H1 (cell line): ENCODE measurements at regions not wholly inside any gene's neighbourhood (a gene's known extent, or its start where the extent isn't known, plus 50 kb on each side); places are given as distances from the start of the nearest gene placed in this dataset.

Source experiments
- CTCF ChIA-PET: fragments of 300-600 bp; sonication (Branson Sonifier 250); formaldehyde crosslinking; loops from one replicate; lab custom pipeline; 2021; ENCODE audit not compliant: partially characterized antibody; lab: Charles Lee
- POLR2A ChIA-PET: fragments of 300-600 bp; sonication (Branson Sonifier 250); formaldehyde crosslinking; loops from one replicate; lab custom pipeline; 2021; ENCODE audit warnings: inconsistent platforms; ENCODE audit not compliant: partially characterized antibody; lab: Charles Lee
- DNase-seq, 2 experiments: peaks; one replicate each; pipeline versions ENCODE4 v3.0.0 to v3.0.0-alpha.2; 2010 to 2022; ENCODE audit warnings: low spot score in 2 of 2, low read depth in 1 of 2, mixed read lengths in 1 of 2
- FAIRE-seq: peaks from 2 replicates; lab custom pipeline; 2011; peaks lifted over from hg19 to GRCh38; lab: Jason Lieb, UNC
- H2AFZ ChIP-seq: 2 replicates; pipeline ENCODE4 v1.8.1; 2012; ENCODE audit warnings: low read length, inconsistent platforms
- H2AK5ac ChIP-seq: 2 replicates; pipeline ENCODE4 v1.6.1; 2013; ENCODE audit warnings: low read depth, low read length
- H2BK120ac ChIP-seq: replicated peaks from 2 replicates; pipeline ENCODE3; 2013; ENCODE audit warnings: low read depth, low read length, inconsistent platforms
- H2BK12ac ChIP-seq: 2 replicates; pipeline ENCODE4 v1.6.1; 2013; ENCODE audit warnings: low read depth, low read length
- H2BK15ac ChIP-seq: 2 replicates; pipeline ENCODE4 v1.6.1; 2013; ENCODE audit warnings: low read length
- H2BK20ac ChIP-seq: 2 replicates; pipeline ENCODE4 v1.6.1; 2013; ENCODE audit warnings: low read length
- H2BK5ac ChIP-seq: 2 replicates; pipeline ENCODE4 v1.6.1; 2013; ENCODE audit warnings: low read depth, low read length
- H3K14ac ChIP-seq: 2 replicates; pipeline ENCODE4 v1.6.1; 2013; ENCODE audit warnings: inconsistent platforms; ENCODE audit not compliant: insufficient read length
- H3K18ac ChIP-seq: 2 replicates; pipeline ENCODE4 v1.6.1; 2013; ENCODE audit warnings: low read length; ENCODE audit errors: extremely low read depth
- H3K23ac ChIP-seq: 2 replicates; pipeline ENCODE4 v1.6.1; 2013; ENCODE audit warnings: inconsistent platforms; ENCODE audit not compliant: insufficient read length
- H3K23me2 ChIP-seq: 2 replicates; pipeline ENCODE4 v1.6.1; 2013; ENCODE audit warnings: low read depth, low read length
- H3K27ac ChIP-seq: 2 replicates; pipeline ENCODE4 v1.6.1; 2011; ENCODE audit warnings: low read depth, low read length, inconsistent platforms
- H3K27me3 ChIP-seq, 4 experiments: replicated peaks in 1 of 4; 1 replicate in 1 of 4; 2 replicates in 3 of 4; pipeline versions ENCODE4 v1.6.1 to v1.8.1; 2011 to 2013; ENCODE audit warnings: low read length in 3 of 4, mild to moderate bottlenecking in 3 of 4, inconsistent platforms in 2 of 4, mixed read lengths in 2 of 4, moderate library complexity in 1 of 4; ENCODE audit not compliant: control insufficient read depth in 3 of 4, insufficient read depth in 3 of 4; ENCODE audit errors: extremely low read depth in 1 of 4
- H3K36me3 ChIP-seq, 4 experiments: 2 replicates each; pipeline versions ENCODE4 v1.6.1 to v1.8.1; 2011 to 2013; ENCODE audit warnings: mild to moderate bottlenecking in 4 of 4, low read length in 3 of 4, moderate library complexity in 2 of 4, control low read depth in 1 of 4, inconsistent platforms in 1 of 4; ENCODE audit not compliant: insufficient read depth in 4 of 4, control insufficient read depth in 2 of 4
- H3K4ac ChIP-seq: replicated peaks from 2 replicates; pipeline ENCODE3; 2013; ENCODE audit warnings: low read length, low read depth, mixed read lengths, inconsistent platforms; ENCODE audit not compliant: insufficient read length
- H3K4me1 ChIP-seq, 4 experiments: replicated peaks in 1 of 4; 1 replicate in 1 of 4; 2 replicates in 3 of 4; pipeline versions ENCODE4 v1.6.1 to v1.8.1; 2011 to 2013; ENCODE audit warnings: low read length in 3 of 4, inconsistent platforms in 2 of 4, mixed read lengths in 1 of 4; ENCODE audit not compliant: insufficient read depth in 4 of 4, control insufficient read depth in 3 of 4
- H3K4me2 ChIP-seq, 2 experiments: 2 replicates each; pipeline versions ENCODE4 v1.6.1 to v1.8.1; 2011 to 2013; ENCODE audit warnings: low read depth in 2 of 2, low read length in 2 of 2, control low read depth in 1 of 2, inconsistent platforms in 1 of 2, mild to moderate bottlenecking in 1 of 2; ENCODE audit not compliant: insufficient read depth in 1 of 2
- H3K4me3 ChIP-seq, 4 experiments: fragments of 200-600, 300-600 bp in 1 of 4; sonication (generic), shearing (Covaris generic), sonication (Bioruptor Twin) in 1 of 4; 2 replicates each; pipeline versions ENCODE4 v1.5.1 to v1.8.1; 2011 to 2016; ENCODE audit warnings: low read length in 4 of 4, low read depth in 3 of 4, control low read depth in 2 of 4, inconsistent platforms in 2 of 4, mild to moderate bottlenecking in 2 of 4, mixed read lengths in 1 of 4, moderate library complexity in 1 of 4; ENCODE audit not compliant: insufficient read depth in 2 of 4; ENCODE audit errors: extremely low read depth in 1 of 4
- H3K56ac ChIP-seq: replicated peaks from 2 replicates; pipeline ENCODE3; 2013; ENCODE audit warnings: low read depth, mild to moderate bottlenecking, mixed read lengths, low read length, inconsistent platforms; ENCODE audit not compliant: insufficient read length
- H3K79me1 ChIP-seq: 2 replicates; pipeline ENCODE4 v1.6.1; 2013; ENCODE audit warnings: low read depth, low read length, control low read depth
- H3K79me2 ChIP-seq, 2 experiments: 2 replicates each; pipeline versions ENCODE4 v1.6.1 to v1.8.1; 2012 to 2013; ENCODE audit warnings: low read length in 2 of 2, mild to moderate bottlenecking in 2 of 2, inconsistent platforms in 1 of 2; ENCODE audit not compliant: insufficient read depth in 2 of 2, control insufficient read depth in 1 of 2
- H3K9ac ChIP-seq, 4 experiments: replicated peaks in 1 of 4; 1 replicate in 1 of 4; 2 replicates in 3 of 4; pipeline versions ENCODE4 v1.6.1 to v1.8.1; 2011 to 2013; ENCODE audit warnings: low read depth in 3 of 4, low read length in 3 of 4, control low read depth in 2 of 4, mild to moderate bottlenecking in 2 of 4, moderate library complexity in 2 of 4, inconsistent platforms in 1 of 4; ENCODE audit errors: extremely low read depth in 1 of 4
- H3K9me3 ChIP-seq, 2 experiments: 2 replicates each; pipeline versions ENCODE4 v1.6.1 to v1.8.1; 2012 to 2013; ENCODE audit warnings: mild to moderate bottlenecking in 2 of 2, moderate library complexity in 2 of 2, control low read depth in 1 of 2, inconsistent platforms in 1 of 2, low read depth in 1 of 2, low read length in 1 of 2, mixed read lengths in 1 of 2; ENCODE audit not compliant: insufficient read depth in 2 of 2
- H4K20me1 ChIP-seq, 2 experiments: replicated peaks in 1 of 2; 2 replicates each; pipeline versions ENCODE3 to v1.8.1; 2011 to 2013; ENCODE audit warnings: inconsistent platforms in 2 of 2, low read length in 2 of 2, mild to moderate bottlenecking in 1 of 2; ENCODE audit not compliant: insufficient read depth in 2 of 2, control insufficient read depth in 1 of 2
- H4K5ac ChIP-seq: 2 replicates; pipeline ENCODE4 v1.6.1; 2013; ENCODE audit warnings: low read length, low read depth, mixed read lengths, inconsistent platforms; ENCODE audit not compliant: insufficient read length
- H4K8ac ChIP-seq: 2 replicates; pipeline ENCODE4 v1.8.0; 2013; ENCODE audit warnings: mild to moderate bottlenecking, moderate library complexity, low read length, inconsistent platforms; ENCODE audit not compliant: insufficient read depth; ENCODE audit errors: extremely low read depth
- H4K91ac ChIP-seq: replicated peaks from 2 replicates; pipeline ENCODE3; 2013; ENCODE audit warnings: low read length, mixed read lengths, inconsistent platforms; ENCODE audit not compliant: insufficient read length
- BCL11A ChIP-seq, 2 experiments: IDR thresholded peaks; one replicate each; pipeline ENCODE4 v1.6.1; 2011; ENCODE audit warnings: low read depth in 2 of 2, low read length in 2 of 2, mild to moderate bottlenecking in 2 of 2
- WGBS, 2 experiments: shearing (Covaris generic) in 1 of 2; methylation state at CpG; one replicate each; pipeline versions ENCODE4 v1.1.6 to v1.1.7; 2013 to 2015; ENCODE audit warnings: low lambda C conversion rate in 2 of 2, mixed read lengths in 2 of 2, inconsistent platforms in 1 of 2, low coverage in 1 of 2, missing lambda C conversion rate in 1 of 2; ENCODE audit not compliant: insufficient replicate concordance in 2 of 2, insufficient coverage in 1 of 2, insufficient read length in 1 of 2; ENCODE audit errors: extremely low coverage in 1 of 2, missing lambda C conversion rate in 1 of 2; 5-methylcytosine and 5-hydroxymethylcytosine counted together

DNA sequence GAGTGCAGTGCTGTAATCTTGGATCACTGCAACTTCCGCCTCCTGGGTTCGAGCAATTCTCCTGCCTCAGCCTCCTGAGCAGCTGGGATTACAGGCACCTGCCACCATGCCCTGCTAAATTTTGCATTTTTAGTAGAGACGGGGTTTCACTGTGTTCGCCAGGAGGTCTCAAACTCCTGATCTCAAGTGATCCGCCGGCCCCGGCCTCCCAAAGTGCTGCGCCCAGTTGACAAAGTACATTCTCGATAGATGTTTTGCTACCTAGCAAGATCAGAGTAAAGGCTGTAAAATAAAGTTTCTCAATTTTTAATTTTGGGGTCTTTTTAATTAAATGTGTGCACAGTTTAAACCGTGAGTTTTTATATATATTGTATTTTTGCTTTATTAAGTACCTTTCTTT, 248.9 kb downstream of the CCER1 start:
- FAIRE-seq = no peak

More for the DNA sequence above, 248.9 kb downstream of the CCER1 start:
- H3K27me3 ChIP-seq = no peaks in the 10 kb centered on the region
- no peaks in the 10 kb centered on the region for H3K9me3 ChIP-seq
- H4K91ac ChIP-seq = no peak overlapping the region
- H3K4ac ChIP-seq = no peak overlapping the region
- no peak for DNase-seq
- no peak overlapping the region for H3K4me2 ChIP-seq
- no peak overlapping the region for H2BK20ac ChIP-seq
- H2BK5ac ChIP-seq = no peak overlapping the region
- H2BK120ac ChIP-seq = no peak overlapping the region
- H4K5ac ChIP-seq = no peak overlapping the region
- H2AFZ ChIP-seq = no peak overlapping the region
- no peak overlapping the region for H3K4me3 ChIP-seq
- no peaks in the 10 kb centered on the region for H3K23me2 ChIP-seq
- H3K14ac ChIP-seq = no peak overlapping the region
- H2BK12ac ChIP-seq = no peak overlapping the region
- no peaks in the 10 kb centered on the region for H3K79me1 ChIP-seq
- no peak for TF ChIP-seq BCL11A (IDR thresholded peaks at IDR 0.05; ENCODE audit: low read depth in 2 of 2, low read length in 2 of 2)
- POLR2A ChIA-PET = no interaction called here
- no peak overlapping the region for H4K8ac ChIP-seq
- no peak overlapping the region for H3K27ac ChIP-seq
- no peak overlapping the region for H3K23ac ChIP-seq
- no peak overlapping the region for H2AK5ac ChIP-seq
- no peaks in the 10 kb centered on the region for H4K20me1 ChIP-seq
- H3K79me2 ChIP-seq = no peaks in the 10 kb centered on the region
- no peaks in the 10 kb centered on the region for H3K36me3 ChIP-seq
- no peak overlapping the region for H3K18ac ChIP-seq
- H3K9ac ChIP-seq = no peak overlapping the region
- H3K56ac ChIP-seq = no peak overlapping the region
- WGBS, 2 experiments = 97% methylated on average over 10 of the region's 10 CpGs; no CpG with 5 or more reads in 1 of the 2 experiments
- H2BK15ac ChIP-seq = no peak overlapping the region
- CTCF ChIA-PET = no interaction called here
- no peaks in the 10 kb centered on the region for H3K4me1 ChIP-seq
